GM21390 (cell line): ENCODE measurements at regions not wholly inside any gene's neighbourhood (a gene's known extent, or its start where the extent isn't known, plus 50 kb on each side); places are given as distances from the start of the nearest gene placed in this dataset.
"Not testable (repeated sequence)": the region's sequence is repeated elsewhere in the genome, so short reads cannot be mapped to it uniquely, and the experiment has no call there.

Source experiments
- ATAC-seq: cut with Tn5 transposase; IDR thresholded peaks from one replicate; pipeline ENCODE4 v1.9.1; 2021; ENCODE audit not compliant: unreplicated experiment

DNA sequence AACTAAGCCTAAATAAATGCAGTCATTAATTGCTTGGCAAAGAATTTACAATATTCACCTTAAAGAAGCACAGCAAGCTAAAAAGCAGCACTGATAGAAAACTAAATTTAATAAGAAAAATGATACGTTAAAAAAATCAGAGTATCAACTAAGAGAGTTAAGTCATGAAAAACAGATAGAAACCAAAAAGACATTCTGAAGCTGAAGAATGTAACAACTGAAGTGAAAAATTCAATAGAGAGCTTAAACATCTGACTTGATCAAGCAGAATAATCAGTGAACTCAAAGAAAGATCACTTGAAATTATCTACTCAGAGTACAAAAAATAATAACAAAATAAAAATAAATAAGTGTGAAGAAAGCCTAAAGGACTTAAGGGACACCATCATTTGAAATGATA is 588.0 kb upstream of the HS3ST1 start:
- no peak for ATAC-seq

DNA sequence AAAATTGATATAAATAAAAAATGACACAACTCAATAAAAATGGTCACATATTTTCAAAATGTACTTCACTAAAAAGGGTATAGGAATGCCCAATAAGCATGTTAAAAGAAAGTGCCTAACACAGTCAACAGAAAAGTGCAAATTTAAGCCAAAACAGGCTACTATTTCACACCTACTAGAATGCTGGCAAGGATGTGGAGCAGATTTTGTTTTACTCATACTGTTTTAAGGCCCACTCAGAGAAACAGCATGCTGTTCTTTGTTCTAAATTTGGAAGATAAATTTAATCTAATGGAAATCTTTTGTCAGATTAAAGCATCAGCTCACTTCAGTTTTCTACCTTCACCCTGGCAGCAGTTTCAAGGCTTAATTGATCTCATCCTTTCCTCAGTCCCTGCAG is 576.8 kb upstream of the HS3ST1 start:
- ATAC-seq, result no peak

DNA sequence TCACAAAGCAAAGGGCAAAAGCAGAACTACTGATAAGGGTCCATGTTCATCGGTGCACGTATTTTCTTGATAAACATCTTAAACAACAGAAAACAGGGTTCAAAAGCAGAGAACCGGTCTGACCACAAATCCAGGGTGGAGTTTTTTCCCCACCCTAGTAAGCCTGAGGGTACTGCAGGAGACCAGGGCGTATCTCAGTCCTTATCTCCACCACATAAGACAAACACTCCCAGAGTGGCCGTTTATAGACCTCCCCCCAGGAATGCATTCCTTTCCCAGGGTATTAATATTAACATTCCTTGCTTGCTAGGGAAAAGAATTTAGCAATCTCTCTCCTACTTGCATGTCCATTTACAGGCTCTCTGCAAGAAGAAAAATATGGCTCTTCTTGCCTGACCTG is 567.9 kb upstream of the HS3ST1 start:
- not testable (repeated sequence) for ATAC-seq

DNA sequence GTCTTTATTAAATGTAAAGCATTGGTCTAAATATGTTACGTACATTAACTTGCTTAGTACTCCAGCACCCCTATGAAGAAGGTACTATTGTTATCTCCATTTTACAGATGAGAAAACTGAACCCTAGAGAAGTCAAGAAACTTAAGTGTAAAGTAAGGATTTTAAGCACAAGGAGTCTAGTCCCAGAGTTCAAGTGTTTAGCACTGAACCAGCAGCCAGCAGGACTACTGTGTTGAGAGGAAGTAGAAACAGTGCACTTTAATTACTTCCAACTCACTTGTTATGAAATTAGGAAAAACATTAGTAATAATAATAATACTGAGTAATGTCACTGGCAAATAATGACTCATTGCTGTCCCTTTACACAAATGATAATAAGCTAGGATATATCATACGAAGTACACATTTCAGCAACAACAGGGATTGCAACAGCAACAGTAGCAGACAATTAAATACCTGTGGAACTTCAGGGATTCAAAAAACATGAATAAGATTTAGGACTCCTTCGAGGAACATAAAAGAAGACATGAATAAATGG is 548.1 kb upstream of the HS3ST1 start:
- no peak for ATAC-seq

DNA sequence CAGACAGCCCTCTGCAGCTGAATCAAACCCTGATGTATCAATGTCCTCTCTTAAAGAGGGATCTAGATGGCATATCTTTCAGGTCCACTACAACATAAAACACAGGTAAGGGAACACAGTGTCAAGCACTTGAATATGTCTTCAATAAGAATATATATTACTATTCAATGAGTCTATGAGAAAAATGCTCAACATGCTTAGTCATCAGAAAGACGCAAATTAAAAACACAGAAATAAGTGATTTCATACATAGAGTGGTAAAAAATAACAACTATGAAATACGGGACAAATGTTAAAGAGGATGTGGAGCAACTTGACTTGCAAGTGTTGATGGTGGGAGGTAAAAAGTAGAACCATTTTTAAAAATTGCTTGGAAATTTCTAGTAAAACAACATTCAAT is 544.6 kb upstream of the HS3ST1 start:
- no peak for ATAC-seq

DNA sequence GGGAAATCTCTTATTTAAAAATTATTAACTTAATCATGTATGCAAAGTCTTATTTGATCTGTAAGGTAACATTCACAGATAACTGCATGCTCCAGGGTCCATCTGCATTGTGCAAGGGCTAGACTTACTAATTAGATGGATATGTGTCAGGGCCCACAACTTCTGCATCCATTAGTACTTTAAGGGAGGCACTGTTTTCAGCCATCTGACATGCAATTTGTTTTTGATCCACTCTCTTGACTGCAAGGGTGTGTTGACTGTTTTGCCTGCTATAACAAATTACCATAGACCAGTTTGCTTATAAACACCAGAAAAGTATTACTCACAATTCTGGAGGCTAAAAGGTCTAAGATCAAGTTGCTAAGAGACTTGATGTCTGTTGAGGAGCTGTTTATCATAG is 542.1 kb upstream of the HS3ST1 start:
- ATAC-seq, result no peak

DNA sequence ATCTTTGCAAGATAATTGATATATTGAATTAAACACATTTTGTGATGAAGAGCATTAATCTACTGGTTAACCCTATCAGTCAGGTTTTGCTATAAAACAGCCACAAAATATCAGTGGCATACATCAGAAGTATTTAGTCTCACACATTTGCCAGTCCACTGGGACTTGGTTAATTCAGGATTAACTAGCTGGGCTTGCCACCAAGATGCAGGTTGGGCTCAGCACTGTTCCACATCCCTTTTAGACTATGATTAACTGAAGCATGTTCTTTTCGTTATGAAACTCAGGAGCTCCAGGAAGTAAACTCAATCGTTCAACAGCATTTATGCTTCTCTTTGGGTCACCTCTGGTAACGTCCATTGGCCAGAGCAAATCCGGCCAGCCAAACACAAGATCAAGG is 538.1 kb upstream of the HS3ST1 start:
- ATAC-seq, result no peak

DNA sequence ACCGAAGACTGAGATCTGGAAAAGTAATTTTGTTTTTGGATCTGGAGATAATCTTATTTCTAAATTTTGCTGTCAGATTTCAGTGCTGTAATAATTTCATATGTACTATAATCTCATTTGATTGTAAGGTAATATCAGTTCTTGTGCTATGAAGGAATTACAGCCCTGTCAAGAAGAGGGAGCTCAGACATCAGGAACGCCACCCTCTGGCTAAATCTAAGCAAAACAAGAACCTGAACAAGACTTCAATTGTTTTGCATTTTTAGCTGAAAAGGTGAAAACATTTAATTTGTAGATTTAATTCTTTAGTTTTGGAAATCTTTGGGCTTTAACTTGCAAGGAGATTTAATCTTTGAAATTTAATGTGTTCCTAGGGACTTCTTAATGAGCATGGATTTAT is 525.4 kb upstream of the HS3ST1 start:
- ATAC-seq, result no peak

DNA sequence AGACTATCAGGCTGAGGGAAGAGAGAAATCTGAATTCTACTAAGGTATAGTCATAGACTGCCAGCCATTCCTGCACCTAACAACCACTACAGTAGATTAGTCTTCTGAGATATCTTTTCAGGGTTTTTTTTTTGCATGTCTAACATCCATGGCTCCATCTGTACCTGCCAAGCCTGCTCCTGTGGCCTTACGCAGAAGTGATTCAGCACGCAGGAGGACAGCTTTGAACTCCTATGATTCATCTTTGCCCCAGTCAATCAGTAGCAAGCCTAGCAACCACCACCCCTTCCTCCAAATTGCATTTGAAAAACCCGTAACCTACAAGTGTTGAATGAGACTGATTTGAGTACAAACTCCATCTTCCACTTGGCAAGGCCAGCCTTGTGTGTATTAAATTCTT is 520.7 kb upstream of the HS3ST1 start:
- no peak for ATAC-seq

DNA sequence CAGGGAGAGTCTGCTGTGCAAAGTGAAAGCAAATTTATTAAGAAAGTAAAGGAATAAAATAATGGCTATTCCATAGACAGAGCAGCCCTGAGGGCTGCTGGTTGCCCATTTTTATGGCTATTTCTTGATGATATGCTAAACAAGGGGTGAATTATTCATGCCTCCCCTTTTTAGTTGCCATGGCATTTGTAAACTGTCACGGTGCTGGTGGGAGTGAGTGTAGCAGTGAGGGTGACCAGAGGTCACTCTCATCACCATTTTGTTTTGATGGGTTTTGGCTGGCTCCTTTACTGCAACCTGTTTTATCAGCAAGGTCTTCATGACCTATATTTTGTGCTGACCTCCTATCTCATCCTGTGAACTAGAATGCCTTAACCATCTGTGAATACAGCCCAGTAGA is 518.9 kb upstream of the HS3ST1 start:
- ATAC-seq, result not testable (repeated sequence)

DNA sequence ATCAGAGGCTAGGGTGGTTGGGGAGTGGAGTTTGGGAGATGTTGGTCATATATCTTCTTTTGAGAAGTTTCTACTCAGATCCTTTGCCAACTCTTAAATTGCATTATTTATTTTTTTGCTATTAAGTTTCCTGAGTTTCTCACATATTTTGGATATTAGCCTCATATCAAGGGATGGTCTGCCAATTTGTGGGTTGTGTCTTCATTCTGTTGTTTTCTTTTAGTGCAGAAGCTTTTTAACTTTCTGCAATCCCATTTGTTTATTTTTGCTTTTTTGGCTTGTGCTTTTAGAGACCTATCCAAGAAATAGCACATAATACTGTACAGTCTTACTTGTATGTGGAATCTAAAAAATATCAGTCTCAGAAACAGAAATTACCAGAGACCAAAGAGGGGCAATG is 509.2 kb upstream of the HS3ST1 start:
- ATAC-seq, result no peak

DNA sequence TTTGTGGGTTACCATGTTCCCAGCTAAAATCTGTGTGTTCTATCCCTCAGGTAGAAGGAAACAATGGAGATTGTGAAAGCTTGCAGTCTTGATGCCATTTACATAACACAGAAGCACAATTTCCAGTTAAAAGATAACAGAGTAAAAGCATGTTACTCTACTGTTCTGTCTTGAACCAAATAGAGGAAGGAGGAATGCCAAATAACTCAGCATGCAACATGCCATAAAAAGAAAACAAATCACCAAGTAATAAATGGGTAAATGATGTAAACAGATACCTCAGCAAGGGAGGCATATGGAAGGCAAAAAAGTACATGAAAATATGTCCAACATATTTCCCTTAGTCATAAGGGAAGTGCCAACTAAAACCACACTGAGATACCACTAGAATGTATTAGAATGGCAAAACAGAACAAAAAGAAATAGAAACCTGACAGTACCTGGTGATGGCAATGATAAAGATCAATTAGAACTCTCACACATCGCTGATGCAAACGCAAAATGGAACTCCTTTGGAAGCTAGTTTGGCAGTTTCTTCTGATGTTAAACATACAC is 502.6 kb upstream of the HS3ST1 start:
- no peak for ATAC-seq

DNA sequence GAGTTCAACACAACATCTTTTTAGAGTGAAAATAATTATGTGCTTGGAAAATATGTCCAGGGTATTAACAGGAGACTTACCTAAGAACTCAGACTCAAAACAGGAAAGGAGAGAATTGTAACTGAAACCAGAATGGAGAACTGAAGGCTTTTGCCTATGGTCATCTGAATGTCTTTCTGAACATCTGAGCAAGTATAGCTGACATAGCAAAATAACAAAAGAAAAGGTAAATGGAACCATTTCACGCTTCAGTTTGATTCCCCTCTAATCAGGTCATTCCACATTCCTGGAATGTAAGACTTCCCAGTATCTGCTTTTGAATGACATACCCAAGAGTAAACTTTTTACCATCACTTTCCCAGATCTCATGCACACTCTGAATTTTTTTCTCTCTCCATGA is 500.4 kb upstream of the HS3ST1 start:
- no peak for ATAC-seq

DNA sequence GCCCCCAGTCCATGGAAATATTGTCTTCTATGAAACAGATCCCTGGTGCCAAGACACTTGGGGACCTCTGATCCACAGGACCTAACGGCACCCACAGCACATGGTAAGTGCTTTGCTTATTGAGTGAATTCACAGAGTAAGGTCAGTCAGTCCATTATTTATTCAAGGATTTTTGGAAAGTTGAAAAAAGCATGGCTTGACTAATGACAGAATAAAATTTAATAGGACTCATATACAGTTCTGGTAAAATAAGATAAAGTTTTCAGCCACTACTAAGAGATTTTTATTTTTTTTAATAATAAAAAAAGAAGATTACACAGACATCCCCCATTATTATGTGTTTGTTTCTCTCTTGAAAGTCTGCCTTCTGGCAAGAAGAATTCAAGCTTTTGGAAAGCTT is 490.6 kb upstream of the HS3ST1 start:
- no peak for ATAC-seq

DNA sequence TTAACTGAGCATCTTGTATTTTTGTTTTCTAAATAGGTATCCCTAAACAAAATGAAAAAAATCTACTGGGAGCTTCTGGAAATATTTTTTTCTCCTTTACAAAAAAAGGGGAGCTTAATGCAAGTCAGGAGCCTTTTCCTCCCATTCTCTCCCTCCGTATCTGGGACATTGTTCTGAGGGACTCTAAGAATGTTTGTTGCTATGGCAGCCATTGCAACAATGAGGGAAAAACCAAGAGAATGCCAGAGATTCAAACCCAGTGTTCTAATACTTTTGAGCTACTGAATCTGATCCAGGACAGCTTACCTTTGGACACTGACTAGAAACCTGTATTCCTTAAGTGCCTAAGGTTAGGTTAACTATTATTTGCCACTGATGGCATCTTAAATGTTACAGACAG is 485.7 kb upstream of the HS3ST1 start:
- no peak for ATAC-seq

DNA sequence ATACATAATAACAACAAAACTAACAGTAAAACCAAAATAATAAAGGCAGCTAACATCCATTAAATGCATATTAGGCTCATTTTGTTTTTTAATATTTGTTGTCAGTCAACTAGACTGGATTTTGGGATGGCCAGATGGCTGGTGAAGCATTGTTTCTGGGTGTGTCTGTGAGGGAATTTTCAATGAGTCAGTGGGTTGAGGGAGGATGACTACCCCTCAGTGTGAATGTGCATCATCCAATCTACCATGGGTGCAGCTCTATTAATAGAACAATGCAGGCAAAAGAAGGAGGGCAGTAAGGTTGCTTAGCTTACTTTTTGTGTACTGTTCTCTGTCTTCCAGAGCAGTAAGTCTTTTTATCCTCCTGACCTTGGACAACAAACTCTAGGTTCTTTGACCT is 484.2 kb upstream of the HS3ST1 start:
- ATAC-seq, result no peak

DNA sequence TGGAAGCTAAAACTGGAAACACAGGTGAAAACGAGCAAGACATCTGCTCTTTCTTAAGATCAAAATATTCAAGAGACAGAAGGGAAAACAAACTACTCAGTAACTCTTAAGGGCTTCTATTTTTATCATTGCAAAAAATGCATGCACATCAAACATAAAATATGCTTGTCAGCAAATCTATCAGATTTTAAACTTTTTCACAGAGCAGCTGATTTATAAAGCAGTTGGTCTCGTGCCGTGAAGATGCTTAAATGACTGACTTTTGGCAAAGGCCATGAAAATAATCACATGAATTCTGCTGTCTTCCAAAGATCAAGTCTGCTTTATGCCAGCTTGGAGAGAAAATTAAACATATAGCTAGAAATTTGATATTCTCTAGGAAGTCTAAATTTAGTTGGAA is 482.1 kb upstream of the HS3ST1 start:
- no peak for ATAC-seq

DNA sequence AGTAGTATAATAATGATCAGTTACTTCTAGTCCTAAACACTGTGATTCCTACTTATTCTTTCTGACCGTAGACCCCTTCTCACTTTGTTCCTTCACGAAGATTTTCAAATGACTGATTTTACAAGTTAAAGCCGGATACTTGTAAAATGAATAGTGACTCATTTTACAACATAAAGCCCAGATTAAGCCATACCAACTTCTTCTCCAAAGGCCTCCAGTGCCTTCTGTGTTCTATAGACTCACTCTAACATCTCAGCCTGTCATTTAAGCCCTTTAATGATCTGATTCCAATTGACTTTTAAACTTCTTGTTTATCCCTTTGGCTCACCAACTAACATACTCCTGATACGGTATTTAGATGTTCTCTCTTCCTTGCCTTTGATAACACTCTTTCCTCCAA is 480.0 kb upstream of the HS3ST1 start:
- no peak for ATAC-seq

DNA sequence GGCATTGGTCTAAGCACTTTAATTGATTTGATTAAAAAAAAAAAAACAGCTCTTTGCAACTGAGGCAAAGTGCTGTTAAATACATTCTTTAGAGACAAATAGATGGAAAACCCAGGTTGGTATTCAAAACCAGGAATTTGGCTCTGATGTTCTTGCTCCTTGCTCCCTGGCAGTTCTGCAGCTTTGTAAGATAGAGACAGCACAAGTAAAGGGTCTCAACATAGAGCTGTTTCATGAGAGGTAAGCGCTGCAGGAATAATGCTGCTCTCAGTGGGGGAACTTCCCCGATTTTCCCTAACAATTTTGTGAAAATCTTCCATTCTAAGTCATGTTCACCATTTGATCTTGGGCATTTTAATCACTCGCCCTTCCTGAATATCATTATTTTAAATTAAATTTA is 479.5 kb upstream of the HS3ST1 start:
- no peak for ATAC-seq

DNA sequence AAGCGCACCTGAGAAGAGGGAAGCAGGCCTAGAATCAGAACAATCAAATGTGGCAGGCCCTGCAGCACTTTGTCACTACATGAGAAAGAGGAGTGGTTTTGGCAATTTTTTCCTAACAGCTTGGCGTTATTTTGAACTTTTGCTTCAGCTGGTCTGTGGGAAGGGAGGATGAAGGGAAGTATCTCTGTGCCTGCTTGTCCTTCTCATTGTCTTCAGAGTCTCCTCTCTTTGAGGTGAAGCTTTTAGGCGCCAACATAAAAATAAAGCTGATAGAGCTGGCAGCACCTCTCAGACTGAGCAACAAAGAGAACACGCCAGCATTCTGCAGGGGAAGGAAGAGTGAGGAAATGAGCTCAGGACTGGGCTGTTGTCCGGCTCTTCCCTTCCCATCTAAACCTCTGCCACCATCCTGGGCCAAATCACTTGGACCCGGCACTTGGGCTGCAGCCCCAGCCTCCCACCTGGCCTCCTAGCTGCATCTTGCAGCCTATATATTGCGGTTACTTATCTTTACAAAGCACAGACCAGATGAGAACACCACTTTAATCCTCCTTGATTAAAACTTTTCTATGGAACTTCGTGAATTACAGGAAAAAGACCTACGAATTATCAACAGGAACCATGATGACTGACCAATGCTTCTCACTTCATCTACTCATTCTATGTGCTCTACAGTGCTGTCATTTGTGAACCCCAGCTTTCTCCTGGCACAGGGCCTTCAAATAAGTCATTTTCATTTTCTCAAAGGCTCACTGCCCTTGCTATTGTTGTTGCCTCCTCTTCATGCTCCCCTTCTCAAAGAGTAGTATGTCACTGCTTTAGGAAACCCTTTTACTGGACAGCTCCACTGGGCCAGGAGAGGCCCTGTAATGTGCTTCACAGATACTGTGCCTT is 476.4 kb upstream of the HS3ST1 start:
- ATAC-seq, result no peak

DNA sequence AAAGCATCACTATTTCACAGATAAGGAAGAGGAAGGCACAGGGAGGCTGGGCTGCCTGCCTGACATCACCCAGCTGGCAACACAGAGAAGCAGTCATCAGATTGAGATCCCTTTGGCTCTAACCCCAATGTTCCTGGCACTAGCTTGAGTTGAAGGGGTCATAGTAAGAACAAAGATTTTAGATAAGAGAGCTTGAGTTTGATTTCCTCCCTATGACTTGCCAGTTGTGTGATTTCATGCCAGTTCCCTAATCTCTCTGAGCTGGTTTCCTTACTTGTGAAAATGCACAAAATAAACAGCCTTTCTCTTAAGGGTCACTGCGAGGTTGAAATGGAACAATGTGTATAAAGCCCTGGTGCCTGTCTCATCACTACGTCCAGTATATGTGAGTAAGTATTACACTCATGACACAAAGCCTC is 475.4 kb upstream of the HS3ST1 start:
- ATAC-seq, result no peak

DNA sequence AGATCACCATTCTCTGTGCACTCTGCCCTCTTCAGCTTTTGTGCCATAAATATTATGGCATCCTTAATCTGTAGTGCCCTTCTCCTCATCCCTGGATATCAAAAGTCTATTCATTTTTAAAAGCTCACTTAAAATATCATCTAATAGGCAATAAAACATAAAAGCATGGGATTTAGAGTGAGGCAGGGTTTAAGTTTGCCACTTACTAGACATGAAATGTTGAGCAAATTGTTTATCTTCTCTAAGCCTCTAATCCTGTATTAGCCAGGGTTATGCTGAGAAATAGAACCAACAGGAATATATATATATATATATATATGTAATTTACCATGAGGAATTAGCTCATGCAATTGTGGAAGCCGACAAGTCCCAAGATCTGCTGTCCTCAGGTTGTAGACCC is 472.4 kb upstream of the HS3ST1 start:
- ATAC-seq, result no peak

DNA sequence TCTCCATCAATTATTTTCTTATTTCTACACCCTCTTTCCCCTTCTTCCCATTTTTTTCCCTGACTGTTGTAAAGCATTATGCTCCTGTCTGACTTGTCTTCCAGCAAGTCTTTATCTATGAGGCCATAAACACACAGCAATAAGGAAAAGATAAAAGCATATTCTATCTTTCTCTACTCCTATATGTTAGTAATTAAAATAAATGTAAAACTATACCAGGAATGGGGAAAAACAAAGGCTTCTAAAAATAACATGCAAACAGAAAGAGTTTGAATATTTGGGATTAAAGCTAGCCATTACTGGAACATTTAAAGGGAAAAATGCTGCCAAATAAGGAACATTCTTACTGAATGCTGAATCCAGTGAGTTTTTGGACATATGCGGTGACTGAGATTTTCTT is 471.7 kb upstream of the HS3ST1 start:
- no peak for ATAC-seq
